ENCODE measurements at regions not wholly inside any gene's neighbourhood (a gene's known extent, or its start where the extent isn't known, plus 50 kb on each side); places are given as distances from the start of the nearest gene placed in this dataset.
A peak's percentile ranks its signal among the peaks of the same experiment; 100 is the strongest.
"Not testable (repeated sequence)": the region's sequence is repeated elsewhere in the genome, so short reads cannot be mapped to it uniquely, and the experiment has no call there.

DNA sequence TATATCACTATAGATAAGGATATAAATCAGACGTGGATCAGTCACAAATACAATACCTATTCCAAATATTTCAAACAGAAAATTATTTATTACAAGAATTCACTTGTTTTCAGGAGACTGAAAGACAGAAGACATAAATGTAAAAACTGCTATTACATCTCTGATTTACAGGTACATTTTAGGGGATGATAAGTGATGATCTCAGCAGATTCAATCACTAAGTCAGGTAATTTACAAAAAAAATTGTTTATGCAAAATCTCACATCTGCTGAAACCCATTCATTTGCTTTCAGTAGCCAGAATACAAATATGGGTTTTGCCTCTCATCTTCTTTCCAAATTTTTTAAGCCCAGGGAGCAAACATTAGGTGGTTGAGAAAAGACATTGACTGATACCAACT, 1648.4 kb upstream of the RAG2 start:
- DNase-seq = no peak

GRCh38 chr11:38226684-38227083, 1628.6 kb upstream of the RAG2 start:
- no peak for DNase-seq

- DNase-seq = no peak
Observed at GRCh38 chr11:38221295-38221694, 1623.3 kb upstream of the RAG2 start.

DNA sequence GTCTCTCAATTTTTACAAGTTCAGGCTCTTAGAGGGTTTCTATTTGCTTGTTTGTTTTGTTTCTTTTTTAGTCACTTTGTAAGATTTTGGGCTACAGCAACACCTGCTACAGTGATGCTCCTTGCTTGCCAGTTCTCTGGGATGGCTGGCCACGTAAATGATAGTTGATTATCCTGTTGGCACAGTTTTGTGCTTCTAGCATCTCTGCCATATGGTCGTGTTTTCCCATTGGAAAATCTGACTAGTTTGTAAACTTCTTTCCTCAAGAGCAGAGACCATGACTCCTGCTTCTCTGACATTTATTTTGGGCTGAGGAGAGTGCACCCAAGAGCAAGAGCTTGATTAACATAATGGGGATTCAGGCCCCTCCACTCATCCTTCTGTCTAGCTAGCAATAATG, 1621.6 kb upstream of the RAG2 start:
- no peak for DNase-seq

- DNase-seq = no peak
Observed at GRCh38 chr11:38208951-38209350, 1610.9 kb upstream of the RAG2 start.

- DNase-seq = no peak
Observed at GRCh38 chr11:38206663-38207062, 1608.6 kb upstream of the RAG2 start.

DNA sequence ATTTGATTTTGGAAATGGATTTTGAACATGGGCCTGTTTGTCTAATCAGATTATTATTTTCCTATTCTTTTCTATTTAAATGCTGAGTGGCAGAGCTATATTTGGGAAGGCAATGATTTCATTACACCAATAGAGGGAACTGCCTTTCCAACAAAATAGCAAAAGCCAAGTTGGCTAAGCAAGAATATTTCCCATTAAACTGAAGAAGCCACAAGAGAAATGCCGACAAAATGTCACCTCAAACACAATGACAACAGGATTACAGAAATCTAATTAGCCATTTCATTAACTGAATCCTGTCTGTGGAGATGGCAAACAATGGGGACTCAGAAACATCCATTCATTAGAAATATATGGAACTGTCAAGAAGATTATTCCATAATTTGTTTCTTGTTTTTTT, 1593.1 kb upstream of the RAG2 start:
- DNase-seq = no peak

DNA sequence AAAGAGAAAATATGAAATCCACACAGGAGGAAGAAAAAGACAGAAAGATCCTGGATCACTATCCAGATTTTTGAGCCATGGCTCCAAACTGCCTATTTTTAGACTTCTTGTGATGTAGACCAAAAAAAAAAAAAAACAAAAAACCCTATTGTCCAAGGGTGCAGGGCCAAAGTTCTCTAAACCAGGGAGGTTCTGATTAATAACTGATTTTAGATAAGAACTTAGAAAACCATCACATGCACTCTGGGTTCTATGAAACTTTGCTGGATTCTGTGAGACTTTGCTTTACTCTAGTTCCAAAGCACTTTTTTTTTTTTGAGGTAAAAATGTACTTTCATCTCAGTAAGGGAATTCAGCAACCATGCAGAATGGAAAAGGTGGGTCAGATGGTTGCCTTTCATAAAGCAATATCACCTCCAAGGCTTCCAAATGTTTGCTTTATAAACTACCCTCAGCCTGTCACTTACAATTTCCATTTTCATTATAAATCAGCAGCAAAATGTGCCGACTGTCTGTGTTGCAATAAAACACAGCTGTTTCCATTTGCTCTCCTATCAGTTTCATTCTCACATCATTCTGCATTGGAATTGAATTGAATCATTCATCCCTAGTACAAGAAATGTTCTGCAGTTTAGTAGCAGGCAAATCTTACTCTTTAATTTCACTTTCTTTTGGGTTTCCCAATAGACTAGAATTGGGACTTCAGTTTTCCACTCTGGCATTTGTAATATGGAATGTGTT, 1584.3 kb upstream of the RAG2 start:
- no peak for DNase-seq

DNA sequence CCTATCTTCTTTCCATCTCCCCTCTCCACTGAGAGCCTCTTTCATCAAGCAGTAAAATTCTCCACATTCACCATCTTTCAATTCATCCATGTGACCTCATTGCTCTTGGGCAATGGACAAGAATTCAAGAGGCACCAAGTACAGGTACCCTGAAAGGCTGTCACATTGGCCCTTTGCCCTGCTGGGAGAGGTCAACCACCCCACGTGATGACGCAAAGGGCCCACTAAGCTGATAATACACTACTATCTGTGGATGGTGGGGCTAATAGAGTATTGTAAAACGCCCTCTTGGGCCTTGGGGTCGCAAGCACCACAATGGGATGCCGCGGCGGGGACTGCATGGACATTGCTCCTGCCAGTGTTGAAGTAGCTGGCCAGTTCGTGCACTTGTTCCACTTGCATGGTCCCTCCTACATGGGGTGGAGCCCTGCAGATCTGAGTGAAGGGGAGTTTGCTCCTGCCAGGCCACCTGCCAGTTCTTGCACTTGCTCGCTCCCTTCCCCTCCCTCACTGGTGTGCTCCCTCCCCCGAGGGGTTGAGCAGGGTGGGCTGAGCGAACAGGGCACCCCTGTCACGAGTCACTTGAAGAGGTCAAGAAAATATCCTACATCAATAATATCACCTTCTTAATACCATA, 1578.8 kb upstream of the RAG2 start:
- no peak for DNase-seq

DNA sequence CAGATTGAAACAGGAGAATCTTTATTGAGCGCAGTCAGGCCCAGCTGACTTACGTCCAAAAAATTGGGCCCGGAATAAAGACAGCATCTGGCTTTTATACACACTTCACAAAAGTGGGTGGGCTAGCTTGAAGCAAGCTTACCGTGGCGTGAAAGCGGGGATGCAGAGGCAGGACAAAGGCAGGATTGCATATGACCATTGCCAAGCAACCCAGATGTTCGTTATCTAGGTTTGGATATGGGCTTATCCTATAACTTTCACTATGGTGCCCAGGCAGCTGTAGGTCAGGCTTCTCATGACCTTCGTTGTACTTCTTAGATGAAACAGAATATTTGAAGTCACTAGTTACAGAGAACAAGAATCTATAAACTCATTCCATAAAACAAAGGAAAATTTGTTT, 1575.6 kb upstream of the RAG2 start:
- DNase-seq = no peak

DNA sequence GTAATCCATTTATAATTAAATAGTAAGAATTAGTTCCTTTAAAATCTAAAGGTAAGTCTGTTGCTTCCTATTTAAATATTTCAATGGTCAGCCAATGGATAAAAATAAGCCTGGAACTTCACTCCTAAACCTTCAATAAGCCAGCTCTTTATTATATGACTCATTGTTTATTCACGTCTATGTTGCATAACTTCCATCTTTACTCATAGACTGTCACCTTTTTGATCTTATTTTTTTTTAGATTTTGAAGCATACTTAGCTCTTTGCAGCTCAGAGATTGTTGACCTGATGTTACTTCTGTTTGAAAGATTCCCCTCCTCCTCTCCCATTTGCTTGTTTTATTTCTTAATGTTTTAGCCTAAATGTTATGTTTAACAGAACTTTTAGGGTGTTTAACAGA, 1571.2 kb upstream of the RAG2 start:
- no peak for DNase-seq

DNA sequence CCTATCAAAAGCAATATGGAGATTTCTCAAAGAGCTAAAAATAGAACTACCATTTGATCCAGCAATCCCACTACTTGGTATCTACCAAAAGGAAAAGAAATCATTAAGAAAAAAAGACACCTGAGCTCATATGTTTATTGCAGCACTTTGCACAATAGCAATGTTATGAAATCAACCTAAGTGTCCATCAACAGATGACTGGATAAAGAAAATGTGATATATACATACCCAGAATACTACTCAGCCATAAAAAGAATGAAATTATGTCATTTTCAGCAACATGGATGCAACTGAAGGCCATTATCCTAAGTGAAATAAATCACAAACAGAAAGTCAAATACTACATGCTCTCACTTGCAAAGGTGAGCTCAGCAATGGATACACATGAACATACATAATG, 1565.5 kb upstream of the RAG2 start:
- DNase-seq = no peak

- no peak for DNase-seq
Observed at GRCh38 chr11:38160433-38160832, 1562.4 kb upstream of the RAG2 start.

DNA sequence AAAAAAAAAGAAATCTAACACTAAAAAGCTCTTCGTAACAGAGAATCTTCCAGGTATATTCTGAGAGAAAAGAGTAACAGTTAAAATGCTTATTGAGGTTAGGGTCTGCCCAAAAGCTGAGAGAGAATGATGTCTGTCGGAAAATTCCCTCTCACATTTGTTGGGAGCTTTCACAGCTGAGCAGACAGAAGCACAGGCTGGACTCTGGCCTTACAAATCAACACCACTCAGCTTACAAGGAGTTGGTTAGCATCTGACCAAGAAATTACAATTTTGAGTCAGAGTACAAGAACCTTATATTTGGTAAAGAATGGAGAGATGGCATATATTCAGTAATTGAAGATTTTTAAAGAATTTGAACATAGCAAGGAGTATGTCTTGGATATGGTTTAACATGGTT, 1561.0 kb upstream of the RAG2 start:
- no peak for DNase-seq

- peak; percentile 49 for DNase-seq
Observed at GRCh38 chr11:38156495-38157146, 1558.6 kb upstream of the RAG2 start.

DNA sequence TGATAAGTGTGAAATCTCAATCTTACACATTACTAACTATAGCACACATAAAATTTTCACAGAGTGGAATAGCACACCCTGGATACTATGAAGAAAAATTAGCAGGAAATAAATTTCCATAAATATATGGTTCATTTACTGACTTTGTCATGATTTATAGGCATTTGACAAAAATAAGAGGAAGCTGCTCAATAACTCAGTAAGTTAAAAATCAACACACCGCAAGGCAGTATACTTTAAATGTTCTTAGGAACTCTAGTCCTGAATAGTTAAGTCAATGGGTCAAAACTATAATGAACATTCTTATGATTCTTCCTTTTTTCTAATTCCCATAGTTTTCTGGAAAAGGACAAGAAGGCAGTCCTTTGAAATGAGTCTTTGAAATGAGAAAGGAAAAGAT, 1557.8 kb upstream of the RAG2 start:
- DNase-seq = no peak

- DNase-seq = no peak
Observed at GRCh38 chr11:38153985-38154384, 1555.9 kb upstream of the RAG2 start.

DNA sequence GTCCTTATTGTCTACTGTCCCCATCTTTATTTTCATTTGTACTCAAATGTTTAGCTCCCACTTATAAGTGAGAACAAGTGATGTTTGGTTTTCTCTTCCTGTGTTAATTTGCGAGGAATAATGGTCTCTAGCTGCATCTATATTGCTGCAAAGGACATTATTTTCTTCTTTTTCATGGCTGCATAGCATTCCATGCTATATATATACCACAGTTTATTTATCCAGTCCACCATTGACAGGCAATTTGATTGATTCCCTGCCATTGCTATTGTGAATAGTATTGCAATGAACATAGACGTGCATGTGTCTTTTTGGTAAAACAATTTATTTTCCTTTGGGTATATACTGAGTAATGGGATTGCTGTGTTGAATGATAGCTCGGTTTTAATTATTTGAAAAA, 1545.8 kb upstream of the RAG2 start:
- DNase-seq = no peak

- no peak for DNase-seq
Observed at GRCh38 chr11:38138972-38139371, 1540.9 kb upstream of the RAG2 start.

GRCh38 chr11:38136887-38137286, 1538.9 kb upstream of the RAG2 start:
- DNase-seq = no peak

DNA sequence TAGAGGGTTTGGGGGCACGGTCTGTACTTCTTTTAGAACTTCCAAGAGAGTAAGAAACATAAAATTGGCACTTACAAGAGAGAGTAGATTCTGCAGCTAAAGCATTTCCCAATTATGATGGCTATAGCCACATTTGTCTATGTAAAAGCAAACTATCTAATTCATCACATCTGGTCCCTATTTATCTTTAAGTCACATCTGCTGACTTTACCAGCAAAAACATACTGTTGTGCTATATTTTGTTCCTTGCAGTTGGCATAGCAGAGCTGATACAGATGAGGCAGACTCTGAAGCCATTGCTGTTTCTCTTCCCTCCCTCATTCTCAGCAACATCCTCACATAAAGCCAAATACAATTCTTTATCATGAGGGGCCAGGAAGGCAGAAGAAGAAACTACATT, 1533.5 kb upstream of the RAG2 start:
- DNase-seq = no peak

DNA sequence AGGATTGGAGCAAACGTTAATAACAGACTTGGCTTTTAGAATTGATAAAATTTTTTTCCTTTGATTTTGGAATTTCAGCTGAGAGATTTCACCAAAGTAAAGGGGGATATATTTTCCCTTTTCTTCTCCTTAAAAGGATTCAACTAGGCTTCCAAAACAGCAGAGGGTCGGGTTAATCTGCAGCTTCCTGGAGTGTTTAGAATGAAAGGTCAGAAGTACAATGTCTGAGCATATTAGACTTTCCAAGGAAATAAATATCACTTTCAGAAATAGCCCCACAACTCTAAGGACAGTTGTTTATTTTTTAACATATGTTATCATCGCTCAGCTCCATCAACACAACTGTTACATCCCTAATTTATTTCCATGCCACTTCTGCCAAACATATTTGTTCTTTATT, 1532.9 kb upstream of the RAG2 start:
- no peak for DNase-seq

GRCh38 chr11:38130514-38130913, 1532.5 kb upstream of the RAG2 start:
- no peak for DNase-seq

- no peak for DNase-seq
Observed at GRCh38 chr11:38123673-38124072, 1525.6 kb upstream of the RAG2 start.

DNA sequence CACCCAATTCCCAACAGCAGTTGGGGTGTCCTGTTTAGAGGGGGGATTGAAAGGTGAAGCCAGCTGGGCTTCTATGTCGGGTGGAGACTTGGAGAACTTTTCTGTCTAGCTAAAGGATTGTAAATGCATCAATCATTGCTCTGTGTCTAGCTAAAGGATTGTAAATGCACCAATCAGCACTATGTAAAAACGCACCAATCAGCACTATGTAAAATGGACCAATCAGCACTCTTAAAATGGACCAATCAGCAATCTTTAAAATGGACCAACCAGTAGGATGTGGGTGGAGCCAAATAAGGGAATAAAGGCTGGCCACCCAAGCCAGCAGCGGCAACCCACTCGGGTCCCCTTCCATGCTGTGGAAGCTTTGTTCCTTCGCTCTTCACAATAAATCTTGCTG, 1518.6 kb upstream of the RAG2 start:
- DNase-seq = not testable (repeated sequence)

Measured in hematopoietic multipotent progenitor cell treated with erythropoietin and hydrocortisone succinate and interleukin-3 and kit ligand, for 8 days (in vitro differentiated cells).